HG03442 (cell line): ENCODE measurements at regions not wholly inside any gene's neighbourhood (a gene's known extent, or its start where the extent isn't known, plus 50 kb on each side); places are given as distances from the start of the nearest gene placed in this dataset.
A peak's percentile ranks its signal among the peaks of the same experiment; 100 is the strongest.

Experiments used
- ATAC-seq: cut with Tn5 transposase; IDR thresholded peaks from one replicate; pipeline ENCODE4 v1.9.1; 2021; ENCODE audit warnings: mild to moderate bottlenecking, moderate library complexity; ENCODE audit not compliant: unreplicated experiment

DNA sequence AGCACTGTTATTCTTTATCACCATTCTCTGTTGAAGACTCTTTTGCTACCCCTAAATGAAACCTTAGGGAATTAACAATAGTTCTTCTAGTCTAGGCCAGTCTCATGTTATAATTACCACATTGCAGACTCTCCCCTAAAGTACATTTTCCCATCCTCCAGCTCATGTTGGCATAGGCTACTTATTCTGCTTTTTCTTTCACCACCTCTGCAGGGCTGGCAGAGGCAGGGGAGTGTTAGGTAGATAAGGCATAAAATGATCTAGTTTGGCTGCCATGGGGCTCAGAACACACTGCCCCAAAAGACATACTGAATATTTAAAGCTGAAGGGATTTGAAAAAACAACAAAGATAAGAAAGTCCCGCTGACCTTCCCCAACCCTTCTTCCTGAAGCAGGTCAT lies 82.7 kb upstream of the RFC3 start:
- ATAC-seq: no peak

DNA sequence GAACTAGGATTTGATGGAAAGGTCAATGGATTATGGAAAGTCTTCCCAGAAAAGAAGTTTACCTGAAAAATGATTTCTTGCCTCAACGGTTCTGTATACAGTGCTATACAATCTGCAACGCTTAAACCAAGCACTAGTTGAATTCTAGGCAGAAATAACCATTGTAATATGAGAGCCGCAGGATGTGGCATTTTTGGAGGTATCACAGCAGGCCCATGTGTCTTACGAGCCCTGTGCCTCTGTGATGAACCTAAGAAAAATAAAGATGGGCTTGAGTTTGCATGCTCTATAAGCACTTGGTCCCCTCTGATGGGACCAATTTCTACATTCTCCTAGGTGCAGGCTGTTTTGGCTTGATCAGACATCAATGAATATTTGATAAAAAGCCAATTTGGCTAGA lies 78.7 kb upstream of the RFC3 start:
- ATAC-seq: no peak

DNA sequence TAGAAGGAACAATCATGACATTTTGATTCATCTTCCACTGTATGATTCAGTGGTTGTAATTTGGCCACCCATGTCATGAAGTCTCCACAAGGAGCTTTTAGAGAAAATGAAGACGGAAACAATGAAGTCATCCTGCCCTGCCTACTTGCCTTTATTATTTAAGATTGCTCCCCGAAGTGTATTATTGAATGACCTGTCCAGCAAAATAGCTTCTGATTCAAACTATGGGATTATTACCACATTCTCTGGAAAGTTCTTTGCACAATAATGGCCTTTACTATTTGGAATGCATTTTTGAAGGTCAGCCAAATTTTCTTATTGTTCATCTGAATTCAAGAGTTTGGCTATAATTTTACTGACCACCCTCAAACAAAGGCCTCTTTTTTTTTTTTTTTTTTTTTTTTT lies 77.8 kb upstream of the RFC3 start:
- ATAC-seq: no peak

DNA sequence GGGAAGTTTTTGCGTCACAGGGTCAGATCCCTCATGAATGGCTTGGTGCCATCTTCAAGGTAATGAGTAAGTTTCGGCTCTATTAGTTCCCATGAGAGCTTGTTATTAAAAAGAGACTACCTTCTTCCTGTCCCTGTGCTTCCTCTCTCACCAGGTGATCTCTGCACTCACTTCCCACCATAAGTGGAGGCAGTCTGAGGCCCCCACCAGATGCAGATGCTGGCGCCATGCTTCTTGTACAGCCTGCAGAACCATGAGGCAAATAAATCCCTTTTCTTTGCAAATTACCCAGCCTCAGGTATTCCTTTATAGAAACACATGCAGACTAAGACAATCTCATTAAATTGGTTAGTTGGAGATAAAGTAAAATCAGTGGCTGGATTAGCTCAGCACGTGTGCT lies 75.6 kb upstream of the RFC3 start:
- no peak for ATAC-seq

DNA sequence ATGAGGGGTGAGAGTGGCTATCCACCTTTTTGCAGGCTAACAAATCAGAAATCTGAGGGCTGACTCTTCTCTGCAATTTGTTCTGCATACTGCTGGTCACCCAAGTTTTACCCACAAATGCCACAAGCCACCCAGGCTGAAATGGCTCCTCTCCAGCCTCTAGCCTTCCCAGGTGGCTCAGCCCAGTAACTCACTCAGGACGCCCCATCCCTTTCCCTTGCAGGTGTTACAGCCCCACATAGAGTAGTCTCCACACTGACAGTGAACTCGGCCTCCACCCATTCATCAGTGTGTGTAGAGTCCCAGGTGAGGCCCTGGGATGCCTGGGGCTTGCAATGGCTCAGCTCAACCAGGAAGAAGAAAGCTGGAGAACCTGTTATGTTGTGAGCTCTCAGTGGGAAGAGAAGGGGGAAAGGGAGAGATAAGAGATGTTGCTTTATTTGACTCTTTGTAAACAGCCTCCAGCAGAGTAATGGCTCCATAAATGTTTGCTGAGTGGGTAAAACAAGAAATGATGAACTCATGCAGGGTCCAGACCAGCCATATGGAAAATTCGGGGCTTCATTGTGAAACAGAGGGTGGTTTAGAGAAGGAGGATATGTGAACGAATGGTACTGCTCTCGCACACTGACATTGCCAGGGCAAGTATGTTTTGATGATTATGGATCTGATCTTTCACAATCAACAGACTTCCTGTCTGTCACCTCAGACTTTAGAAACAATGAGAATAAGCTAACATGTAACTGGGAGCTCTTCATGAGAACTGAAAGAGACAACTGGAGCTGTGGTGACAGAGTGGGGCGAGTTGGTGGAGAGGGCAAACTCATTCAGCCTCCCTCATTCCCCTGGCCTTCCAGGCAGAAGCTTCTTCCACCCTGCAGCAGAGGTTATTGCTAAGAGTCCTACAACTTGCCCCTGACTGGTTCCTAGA lies 74.2 kb upstream of the RFC3 start:
- ATAC-seq: peak; percentile 77

DNA sequence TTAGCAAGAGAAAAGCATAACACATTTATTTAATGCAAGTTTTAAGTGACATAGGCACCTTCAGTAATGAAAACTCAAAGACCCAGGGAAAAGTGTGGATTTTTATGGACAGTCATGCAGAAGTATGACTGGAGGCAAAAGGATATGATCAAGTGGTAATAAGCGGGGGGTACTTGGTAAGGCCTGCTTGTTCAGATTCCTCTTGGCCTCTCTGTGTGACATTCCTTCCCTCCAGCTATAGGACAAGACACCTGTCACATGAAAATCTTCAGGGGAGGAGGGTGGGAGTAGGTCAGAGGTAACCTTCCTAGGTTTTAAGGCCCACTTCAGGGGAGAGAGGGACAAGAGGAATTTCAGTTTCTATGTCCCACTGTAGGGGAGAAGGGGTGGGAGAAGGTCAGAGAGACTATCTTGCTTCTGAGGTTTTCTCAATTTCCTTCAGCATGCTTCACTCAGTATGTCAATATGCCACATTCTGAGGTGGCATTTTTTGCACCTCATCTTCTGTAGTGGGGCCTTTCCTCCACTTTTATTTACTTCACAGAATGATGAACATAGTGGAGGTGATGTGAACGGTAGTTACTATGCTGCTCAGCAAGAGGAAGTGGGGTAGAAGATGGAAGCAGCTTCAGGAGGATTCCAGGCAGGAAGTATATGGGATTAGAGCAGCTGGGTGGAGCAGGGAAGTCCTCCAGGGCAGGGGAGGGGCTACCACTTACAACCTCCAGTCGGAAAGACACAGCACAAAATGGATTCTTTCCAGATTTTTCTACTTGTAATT lies 73.2 kb upstream of the RFC3 start:
- ATAC-seq: no peak

DNA sequence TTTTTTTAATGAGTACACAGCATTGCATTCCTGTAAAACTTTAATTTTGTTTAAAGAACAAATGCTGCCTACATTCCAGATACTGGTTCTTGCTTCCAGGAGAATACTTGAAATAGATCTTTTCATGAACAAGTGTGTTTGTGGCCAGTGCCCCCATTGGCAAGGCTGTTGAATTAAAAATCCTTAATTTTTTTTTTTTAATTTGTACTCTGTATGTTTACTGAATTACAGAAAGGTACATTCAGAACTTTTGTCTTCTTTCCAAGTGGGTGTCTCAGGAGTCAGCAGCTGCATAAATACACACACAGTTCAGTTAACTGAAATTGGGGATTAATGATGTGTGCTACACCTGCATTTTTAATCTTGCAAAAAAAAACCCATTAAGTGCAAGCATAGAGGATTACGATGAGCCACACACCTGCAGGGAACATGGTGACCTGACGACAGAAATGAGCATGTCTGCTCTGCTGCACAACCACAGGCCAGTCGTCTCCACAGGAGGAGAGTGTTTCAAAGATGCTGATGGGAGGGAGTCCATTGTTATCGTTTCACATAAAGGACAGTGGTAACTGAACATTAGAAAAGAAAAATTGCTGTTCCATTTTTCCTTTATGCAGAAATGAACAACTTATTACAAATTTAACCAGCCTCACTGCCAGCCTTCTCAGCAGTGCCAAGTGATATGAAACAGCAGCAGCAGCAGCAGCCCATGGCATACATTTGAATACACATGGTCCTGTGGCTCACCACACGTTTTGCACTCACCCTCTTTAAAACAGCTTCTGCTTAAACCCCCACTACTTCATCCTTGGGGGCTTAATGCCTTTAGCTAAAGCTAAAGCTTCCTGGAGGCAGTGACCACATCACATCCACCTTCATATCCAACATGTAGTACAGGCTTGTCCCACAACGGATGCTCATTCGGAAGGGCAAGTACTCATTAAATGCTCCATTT lies 72.3 kb upstream of the RFC3 start:
- peak; percentile 39 for ATAC-seq

DNA sequence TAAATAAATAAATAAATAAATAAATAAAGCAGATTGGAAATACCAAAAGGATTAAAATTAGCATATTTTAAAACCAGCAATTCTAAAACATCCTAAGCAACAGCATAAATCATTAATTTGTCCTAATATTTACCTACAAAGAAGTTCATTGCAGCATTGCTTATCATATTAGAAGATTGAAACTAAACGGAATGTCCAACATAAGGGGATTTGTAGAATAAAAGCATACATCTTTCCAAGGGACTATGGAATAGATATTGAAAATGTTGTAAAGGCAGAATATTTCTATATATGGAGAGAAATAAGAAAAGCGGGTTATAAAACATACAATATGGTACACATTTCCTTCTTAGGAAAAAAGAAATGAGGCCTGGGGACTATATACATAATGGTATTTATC lies 71.1 kb upstream of the RFC3 start:
- no peak for ATAC-seq

DNA sequence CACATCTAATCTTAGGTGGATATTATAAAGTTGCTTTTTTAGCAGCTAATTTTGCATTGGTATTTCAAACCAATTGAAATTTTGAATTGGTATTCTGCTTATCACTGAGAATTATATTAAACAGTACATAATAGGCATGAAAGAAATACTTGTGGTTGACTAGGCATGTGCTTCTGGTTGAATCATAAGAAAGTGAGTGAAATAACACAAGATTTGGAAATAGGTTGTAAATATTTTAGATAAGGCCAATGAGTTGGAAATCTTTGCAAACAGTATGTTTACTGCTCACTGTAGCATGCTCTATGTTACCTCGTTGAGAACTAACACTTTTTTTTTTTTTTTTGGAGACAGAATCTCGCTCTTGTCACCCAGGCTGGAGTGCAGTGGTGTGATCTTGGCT lies 66.8 kb upstream of the RFC3 start:
- no peak for ATAC-seq

DNA sequence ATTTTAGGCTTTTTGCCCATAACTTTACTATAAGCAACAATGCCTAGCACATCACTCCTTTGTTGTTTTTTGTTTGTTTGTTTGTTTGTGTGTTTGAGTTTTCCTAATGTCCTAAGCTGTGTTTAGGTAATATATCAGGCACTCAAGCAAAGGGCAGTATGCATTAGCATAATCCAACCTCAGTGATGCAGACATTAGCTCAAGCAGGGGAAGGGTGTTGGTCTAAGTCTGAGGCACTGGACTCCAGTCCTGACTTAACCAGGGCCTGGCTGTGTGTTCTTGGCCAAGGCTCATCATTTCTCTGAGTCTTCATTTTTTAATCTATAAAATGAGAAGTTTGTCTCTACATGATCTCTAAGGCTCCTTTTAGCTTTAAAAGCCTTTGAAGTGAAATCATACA lies 65.9 kb upstream of the RFC3 start:
- no peak for ATAC-seq

DNA sequence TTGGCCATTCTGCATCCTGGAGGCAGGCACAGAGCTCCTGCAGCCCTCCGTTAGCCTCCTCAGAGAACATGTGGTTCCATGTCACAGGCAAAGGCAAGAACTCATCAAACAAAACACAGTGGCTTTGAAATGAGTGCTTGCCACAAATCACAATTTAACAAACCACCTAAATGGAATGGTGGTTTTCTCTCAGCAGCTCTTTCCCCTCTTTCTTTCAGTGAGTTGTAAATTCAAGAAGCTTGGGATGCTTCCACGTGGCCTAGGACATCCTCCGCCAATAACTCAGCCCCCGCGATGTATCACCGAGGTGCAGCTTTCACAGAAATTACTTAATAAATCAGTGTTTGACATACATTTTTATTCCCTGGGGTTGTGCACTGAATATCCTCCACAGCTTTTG lies 65.4 kb upstream of the RFC3 start:
- no peak for ATAC-seq

DNA sequence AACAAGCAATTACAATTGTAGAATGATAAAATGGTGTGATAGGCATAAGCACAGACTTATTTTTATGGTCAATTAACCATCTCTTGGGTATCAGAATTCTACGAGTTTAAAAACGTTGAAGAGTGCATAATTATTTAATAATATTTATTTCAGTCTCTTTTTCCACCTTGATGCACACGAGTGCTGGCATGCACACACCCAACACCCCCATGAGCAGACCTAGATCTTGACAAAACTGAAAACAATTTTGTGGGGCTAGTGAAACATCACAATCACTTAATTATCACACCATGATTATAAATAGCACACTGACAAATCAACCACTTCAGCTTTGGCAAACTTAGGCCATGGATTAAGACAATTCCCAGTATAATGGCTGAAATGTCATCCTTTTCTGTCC lies 61.0 kb upstream of the RFC3 start:
- no peak for ATAC-seq

DNA sequence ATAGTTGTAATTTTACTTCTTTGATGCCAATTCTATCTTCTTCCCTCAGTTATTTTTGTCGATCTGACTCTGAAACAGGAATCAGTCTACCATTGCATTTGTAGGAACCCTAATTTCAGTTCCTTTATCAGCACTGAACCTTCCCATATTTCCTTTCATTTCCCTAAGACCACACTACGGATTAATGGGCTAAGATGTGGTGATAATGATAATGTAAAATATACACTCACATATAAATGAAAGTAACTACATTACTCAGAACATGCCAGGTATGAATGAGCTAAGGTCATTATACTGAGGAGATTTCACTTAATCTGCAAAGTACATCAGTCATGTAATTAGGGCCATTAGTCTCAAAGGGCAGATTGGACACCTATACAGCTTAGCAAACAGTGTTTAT lies 60.2 kb upstream of the RFC3 start:
- ATAC-seq: peak; percentile 78

DNA sequence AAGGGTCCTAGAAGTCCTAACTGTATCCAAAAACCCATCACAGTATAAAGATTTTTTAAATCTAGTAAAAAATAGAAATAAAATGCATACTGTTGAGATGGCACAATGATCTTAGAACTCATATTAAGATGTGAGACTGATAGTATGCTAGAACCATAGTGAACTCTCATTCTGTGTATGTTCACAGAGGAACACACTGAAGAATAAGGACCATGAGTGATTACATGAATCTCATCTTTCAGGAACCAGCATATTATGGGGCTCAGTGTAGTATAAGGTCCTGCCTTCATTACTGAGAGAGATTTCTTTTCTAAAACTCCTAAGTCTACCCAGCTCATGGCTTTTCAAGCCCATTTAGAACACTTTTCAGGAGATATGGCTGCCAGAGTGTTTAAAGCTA lies 59.8 kb upstream of the RFC3 start:
- ATAC-seq: peak; percentile 77

DNA sequence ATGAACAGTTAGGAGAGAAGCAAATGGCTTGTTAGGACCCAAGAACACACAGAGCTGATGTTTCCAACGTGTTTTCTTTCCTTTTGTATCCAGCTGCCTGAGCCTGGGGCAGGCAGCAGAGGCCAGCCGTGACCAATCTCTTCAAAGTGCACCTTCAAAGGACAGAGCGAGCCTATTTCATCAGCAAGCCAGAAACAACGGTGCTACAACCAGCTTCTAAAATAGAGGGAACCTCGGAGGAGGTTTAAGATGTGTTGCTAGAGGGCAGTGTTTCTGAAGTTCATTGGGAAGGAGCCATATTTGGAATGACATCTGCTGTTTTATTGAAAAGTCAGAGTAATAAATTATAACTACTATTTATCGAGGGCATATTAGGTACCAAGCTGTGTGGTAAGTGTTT lies 56.2 kb upstream of the RFC3 start:
- ATAC-seq: no peak

DNA sequence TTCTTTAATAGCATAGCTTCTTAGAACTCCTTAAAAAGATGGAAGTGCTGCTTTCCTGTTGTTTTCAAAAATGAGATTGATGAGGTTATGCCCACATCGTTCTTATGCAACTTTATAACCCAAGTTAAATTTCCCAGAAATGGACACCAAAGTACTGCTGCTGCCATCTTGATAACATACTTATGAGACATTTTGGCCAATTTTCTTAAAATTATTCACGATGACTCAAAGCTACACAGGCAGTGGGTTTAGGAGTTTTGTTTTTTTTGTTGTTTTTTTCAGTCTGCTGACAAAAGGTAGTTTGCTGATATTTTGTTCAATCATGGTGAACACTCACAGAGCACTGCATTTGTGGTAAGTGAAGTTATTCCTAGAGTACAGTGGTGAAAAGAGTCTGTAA lies 54.9 kb upstream of the RFC3 start:
- no peak for ATAC-seq

DNA sequence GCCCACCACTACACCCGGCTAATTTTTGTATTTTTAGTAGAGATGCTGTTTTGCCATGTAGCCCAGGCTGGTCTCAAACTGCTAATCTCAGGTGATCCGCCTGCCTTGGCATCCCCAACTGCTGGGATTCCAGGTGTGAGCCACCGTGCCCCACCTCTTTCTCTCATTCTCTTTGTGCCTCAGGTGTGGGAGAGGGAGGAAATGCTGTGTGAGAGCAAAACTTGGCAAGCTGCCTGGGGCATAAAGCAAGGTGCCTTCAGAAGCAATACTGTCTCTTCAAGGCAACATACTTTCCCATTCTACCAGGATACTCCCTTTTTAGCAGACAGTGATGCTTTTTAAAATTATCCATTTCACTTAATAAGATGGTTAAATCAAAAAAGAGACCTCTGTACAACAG lies 53.2 kb upstream of the RFC3 start:
- no peak for ATAC-seq

DNA sequence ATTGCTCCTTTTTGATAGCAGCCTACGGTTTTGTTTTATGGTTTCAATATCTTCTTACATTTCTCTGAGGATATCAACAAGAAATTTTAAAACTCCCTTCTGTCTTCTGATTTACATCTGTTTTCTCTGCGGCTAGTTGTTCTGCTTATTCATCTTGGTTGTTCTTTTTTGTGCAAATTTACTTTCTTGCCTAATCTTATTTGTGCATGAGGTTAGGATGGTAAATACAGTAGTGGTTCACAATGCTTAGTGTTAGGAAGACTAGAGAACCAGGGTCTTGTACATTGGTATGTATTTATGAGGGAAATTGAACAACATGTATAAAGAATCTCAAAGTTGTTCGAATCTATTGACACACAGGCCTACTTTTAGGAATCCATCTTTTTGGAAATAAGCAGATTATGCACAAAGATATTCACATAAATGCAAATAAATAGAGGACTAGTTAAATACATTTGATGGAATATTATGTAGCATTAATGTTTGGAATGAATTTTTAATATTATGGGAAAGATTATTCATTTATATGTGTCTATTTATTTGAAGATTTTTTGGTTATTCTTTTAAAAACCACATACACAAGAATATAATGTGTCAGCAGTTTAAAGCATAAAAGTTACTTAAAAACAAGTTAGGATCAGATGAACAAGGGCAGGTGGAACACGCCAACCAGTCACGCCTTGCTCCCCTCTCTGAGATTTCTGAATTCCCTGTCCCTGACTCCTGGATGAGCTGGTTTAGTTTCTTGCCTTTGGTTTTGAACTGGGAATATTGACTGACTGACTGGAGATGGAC lies 51.4 kb upstream of the RFC3 start:
- ATAC-seq: no peak

DNA sequence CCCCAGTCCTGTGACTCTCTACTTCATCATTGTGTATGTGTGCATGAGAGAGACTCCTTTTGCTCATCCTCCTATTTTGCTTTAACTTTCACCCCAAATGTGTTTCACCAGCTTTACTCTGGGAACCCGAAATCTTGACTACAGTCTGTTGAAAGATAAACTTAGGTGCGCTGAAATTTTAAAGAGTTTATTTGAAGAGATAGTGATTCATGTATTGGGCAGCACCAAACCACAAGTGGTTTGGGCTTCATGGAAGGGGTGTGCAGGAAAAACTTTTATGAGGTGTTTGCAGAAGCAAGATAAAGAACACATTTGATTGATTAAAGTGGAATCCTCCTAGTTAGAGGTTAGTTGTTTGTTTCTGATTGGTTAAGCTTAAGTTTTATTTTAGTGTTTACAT lies 50.8 kb upstream of the RFC3 start:
- no peak for ATAC-seq
